Astrocyte of the cerebellum (primary cell): ENCODE measurements at regions not wholly inside any gene's neighbourhood (a gene's known extent, or its start where the extent isn't known, plus 50 kb on each side); places are given as distances from the start of the nearest gene placed in this dataset.

Source experiments
- DNase-seq: peaks from one replicate; pipeline ENCODE4 v3.0.0-alpha.2; 2011; ENCODE audit warnings: low read depth
- H3K4me3 ChIP-seq: 2 replicates; pipeline ENCODE4 v1.5.1; 2011; ENCODE audit warnings: mild to moderate bottlenecking, low read depth, low read length, moderate library complexity
- in situ Hi-C: cut with HindIII; loops from 2 replicates; pipeline ENCODE4 v1.10.0; 2017; ENCODE audit warnings: low sequenced_read_pairs
- TF ChIP-seq, protein P1 (sequence below): IDR thresholded peaks from 2 replicates; pipeline ENCODE4 v1.5.1; 2012; ENCODE audit warnings: low read length, low read depth, moderate library complexity, mild to moderate bottlenecking; ENCODE audit errors: missing control alignments

DNA sequence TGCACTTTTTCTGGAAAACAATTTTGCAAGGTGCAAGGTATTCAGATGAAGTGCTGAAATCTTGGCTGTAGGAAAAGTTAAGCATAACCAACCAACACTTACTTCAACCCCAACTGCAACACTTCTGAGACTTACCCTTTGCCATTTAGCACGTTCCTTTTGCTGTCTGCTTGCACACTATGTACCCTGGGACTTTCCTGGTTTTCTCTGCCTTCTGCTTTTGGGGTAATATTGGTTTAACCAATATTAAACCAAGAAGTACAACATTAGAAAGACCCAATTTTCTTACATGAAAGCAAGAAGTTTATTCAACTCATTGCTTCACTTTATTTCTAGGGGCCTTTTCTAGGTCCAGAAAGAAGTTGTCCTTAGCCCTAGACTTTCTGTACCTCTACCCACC lies 193.0 kb downstream of the HLX start:
- H3K4me3 ChIP-seq, result no peak overlapping the region
- TF ChIP-seq, protein P1, sequence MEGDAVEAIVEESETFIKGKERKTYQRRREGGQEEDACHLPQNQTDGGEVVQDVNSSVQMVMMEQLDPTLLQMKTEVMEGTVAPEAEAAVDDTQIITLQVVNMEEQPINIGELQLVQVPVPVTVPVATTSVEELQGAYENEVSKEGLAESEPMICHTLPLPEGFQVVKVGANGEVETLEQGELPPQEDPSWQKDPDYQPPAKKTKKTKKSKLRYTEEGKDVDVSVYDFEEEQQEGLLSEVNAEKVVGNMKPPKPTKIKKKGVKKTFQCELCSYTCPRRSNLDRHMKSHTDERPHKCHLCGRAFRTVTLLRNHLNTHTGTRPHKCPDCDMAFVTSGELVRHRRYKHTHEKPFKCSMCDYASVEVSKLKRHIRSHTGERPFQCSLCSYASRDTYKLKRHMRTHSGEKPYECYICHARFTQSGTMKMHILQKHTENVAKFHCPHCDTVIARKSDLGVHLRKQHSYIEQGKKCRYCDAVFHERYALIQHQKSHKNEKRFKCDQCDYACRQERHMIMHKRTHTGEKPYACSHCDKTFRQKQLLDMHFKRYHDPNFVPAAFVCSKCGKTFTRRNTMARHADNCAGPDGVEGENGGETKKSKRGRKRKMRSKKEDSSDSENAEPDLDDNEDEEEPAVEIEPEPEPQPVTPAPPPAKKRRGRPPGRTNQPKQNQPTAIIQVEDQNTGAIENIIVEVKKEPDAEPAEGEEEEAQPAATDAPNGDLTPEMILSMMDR, result no peak
- no peak for DNase-seq
- in situ Hi-C loops, result no loop called here

DNA sequence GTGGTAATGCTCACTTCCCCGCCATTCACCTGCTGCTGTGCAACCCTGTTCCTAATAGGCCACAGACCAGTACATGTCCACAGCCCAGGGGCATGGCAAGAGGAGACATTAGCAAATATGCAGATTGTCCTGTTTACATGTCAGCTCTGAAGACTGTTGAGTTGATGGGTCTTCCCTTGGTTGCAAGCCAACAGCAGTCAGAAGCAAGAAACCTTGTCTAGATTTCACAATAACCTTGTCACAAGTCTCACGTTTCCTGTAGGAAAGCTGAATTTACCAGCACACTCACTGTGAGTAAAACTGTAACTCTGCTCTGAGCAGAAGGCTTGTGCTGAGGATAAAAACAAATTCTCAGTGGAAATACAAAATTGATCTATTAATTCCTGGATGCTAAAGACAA lies 195.1 kb downstream of the HLX start:
- no peak for DNase-seq

DNA sequence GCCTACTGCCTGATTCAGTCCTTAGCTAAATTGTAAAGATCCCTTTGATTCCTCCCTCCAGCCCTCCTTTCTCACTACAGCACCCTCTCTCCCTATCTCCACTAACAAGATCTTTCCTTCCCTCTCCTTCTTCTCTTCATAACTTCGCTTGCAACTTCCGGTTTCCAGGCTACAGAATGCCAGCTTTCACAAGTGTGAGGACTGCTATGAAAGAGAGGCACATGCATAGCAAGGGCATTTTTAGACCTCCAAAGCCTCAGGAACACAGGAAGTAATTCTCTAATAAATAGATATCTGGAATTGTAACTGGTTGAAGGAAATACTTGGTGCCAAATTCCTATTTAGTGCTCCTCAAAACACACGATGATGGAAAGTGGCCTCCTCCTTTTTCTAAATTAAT lies 196.7 kb downstream of the HLX start:
- H3K4me3 ChIP-seq, result no peak overlapping the region
- TF ChIP-seq, protein P1, result no peak
- in situ Hi-C loops, result no loop called here
- DNase-seq, result no peak

More for the DNA sequence above, 195.1 kb downstream of the HLX start:
- in situ Hi-C loops, result no loop called here
- TF ChIP-seq, protein P1, result no peak
- no peak overlapping the region for H3K4me3 ChIP-seq

DNA sequence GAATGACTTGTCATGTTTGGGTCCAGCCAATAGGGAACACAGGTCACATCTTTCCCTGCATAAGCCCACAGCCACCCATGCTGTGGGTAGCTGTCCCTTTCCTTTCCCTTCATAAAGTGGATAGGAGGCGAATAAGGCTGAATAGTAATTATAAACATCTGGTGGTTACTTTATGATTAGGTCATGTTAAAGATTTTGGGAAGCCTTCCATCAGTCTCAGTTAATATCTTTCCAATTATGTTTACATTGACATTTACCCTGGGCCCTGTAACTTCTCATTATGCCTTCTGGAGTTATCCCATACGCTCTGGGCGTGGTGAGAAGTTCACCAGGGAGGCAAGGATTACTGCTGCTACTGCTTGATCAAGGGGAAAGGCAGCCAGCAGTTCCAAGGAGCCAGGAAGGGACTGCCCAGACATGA lies 197.2 kb downstream of the HLX start:
- no peak for DNase-seq
- in situ Hi-C loops, result no loop called here
- TF ChIP-seq, protein P1, result no peak
- no peak overlapping the region for H3K4me3 ChIP-seq

DNA sequence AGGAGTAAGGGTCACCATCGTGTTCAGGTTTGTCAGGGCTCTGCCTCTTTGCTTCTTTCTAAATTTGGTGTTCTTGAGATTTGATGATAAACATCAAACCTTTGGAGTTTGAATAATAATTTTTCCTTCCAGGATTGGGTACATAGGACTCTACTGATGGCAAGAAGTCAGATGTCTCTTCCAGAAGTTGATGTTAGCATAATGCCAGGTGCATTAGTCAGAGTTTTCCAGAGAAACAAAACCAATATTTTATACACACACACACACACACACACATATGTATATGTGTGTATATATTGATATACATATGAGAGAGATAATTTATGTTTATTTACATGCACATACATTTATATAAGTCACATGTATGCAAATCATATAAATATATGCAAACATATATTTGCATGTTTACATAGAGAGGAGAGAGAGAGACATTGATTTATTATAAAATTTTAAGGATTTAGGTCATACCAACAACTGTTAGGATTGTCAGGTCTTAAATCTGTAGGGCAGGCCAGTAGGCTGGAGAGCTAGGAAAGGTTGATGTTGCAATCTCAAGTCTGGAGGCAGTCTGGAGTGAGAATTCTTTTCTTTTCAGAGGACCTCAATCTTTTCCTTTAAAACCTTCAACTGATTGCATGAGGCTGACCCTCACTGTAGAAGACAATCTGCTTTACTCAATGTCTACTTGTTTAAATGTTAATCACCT lies 199.2 kb downstream of the HLX start:
- TF ChIP-seq, protein P1, result no peak
- no peak for DNase-seq
- in situ Hi-C loops, result no loop called here
- no peak overlapping the region for H3K4me3 ChIP-seq

DNA sequence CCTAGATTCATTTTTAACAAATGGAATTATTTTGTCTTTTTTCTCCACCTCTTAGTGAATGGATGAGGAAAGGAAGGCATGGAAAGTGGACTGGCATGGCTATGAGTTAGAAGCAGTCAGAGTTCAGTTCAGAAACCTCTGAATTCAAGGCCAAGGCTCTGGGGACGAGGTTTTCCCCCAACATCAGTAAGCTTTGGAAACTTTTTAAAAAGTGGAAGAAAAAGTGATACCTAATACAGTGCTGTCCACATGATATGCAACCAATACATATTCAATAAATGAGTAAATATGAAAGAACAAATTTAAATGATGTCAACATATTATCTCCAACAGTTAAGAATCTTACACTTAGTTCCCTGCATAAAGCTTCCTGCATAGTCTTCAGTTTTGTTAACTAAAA lies 204.7 kb downstream of the HLX start:
- no peak for DNase-seq
- no peak overlapping the region for H3K4me3 ChIP-seq
- in situ Hi-C loops, result no loop called here
- TF ChIP-seq, protein P1, result no peak
